ENCODE measurements at regions not wholly inside any gene's neighbourhood (a gene's known extent, or its start where the extent isn't known, plus 50 kb on each side); places are given as distances from the start of the nearest gene placed in this dataset.

DNA sequence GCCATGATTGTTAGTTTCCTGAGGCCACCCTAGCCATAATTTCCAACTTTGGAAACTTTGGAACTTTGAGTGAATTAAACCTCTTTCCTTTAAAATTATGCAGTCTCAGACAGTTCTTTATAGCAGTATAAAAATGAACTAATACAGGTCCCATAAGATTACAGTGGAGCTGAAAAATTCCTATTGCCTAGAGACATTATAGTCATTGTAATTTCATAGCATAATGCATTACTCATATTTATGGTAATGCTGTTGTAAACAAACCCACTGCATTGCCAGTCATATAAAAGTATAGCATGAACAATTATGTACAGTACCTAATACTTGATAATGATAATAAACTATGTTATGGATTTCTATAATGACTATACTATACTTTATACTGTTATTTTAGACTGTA, 88.0 kb upstream of the TMEM229A start:
- no peaks in the 10 kb centered on the region for H3K36me3 ChIP-seq (ENCODE audit: control insufficient read depth in 4 of 4, insufficient read depth in 4 of 4, low read length in 4 of 4)
- TF ChIP-seq, protein P1, sequence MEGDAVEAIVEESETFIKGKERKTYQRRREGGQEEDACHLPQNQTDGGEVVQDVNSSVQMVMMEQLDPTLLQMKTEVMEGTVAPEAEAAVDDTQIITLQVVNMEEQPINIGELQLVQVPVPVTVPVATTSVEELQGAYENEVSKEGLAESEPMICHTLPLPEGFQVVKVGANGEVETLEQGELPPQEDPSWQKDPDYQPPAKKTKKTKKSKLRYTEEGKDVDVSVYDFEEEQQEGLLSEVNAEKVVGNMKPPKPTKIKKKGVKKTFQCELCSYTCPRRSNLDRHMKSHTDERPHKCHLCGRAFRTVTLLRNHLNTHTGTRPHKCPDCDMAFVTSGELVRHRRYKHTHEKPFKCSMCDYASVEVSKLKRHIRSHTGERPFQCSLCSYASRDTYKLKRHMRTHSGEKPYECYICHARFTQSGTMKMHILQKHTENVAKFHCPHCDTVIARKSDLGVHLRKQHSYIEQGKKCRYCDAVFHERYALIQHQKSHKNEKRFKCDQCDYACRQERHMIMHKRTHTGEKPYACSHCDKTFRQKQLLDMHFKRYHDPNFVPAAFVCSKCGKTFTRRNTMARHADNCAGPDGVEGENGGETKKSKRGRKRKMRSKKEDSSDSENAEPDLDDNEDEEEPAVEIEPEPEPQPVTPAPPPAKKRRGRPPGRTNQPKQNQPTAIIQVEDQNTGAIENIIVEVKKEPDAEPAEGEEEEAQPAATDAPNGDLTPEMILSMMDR (IDR thresholded peaks at IDR 0.05; ENCODE audit: control extremely low read depth, extremely low read depth), result no peak
- peaks cover 0 to 3% (median 1%) of the 10 kb centered on the region in 4 donors for H3K9me3 ChIP-seq (ENCODE audit: control insufficient read depth in 4 of 4, insufficient read depth in 3 of 4, low read length in 3 of 4)
- no peaks in the 10 kb centered on the region for H3K27me3 ChIP-seq (ENCODE audit: control insufficient read depth in 3 of 3, insufficient read depth in 3 of 3, low read length in 2 of 3)
- H3K4me3 ChIP-seq, result no peak overlapping the region
- DNase-seq (no peak), ATAC-seq (ENCODE audit: insufficient read depth, low FRiP score) (no peak)
- H3K9ac ChIP-seq (ENCODE audit: insufficient read depth in 1 of 2, low read length in 2 of 2), result no peak overlapping the region
- H3K27ac ChIP-seq (ENCODE audit: low read depth in 1 of 2, low read length in 1 of 2), result no peak overlapping the region
- no peaks in the 10 kb centered on the region for H3K4me1 ChIP-seq (ENCODE audit: control insufficient read depth in 5 of 5, insufficient read depth in 5 of 5, low read length in 5 of 5)

GRCh38 chr7:124113045-124113444, 80.2 kb upstream of the TMEM229A start:
- Histone ChIP-seq H3K4me3 (no peak overlapping the region), H3K4me1 (ENCODE audit: control insufficient read depth in 5 of 5, insufficient read depth in 5 of 5, low read length in 5 of 5) (no peaks in the 10 kb centered on the region), H3K27me3 (ENCODE audit: control insufficient read depth in 3 of 3, insufficient read depth in 3 of 3, low read length in 2 of 3) (no peaks in the 10 kb centered on the region), H3K9me3 (ENCODE audit: control insufficient read depth in 4 of 4, insufficient read depth in 3 of 4, low read length in 3 of 4) (peaks cover 0 to 3% (median 0%) of the 10 kb centered on the region in 4 donors), H3K27ac (ENCODE audit: low read depth in 1 of 2, low read length in 1 of 2) (no peak overlapping the region), H3K9ac (ENCODE audit: insufficient read depth in 1 of 2, low read length in 2 of 2) (no peak overlapping the region), H3K36me3 (ENCODE audit: control insufficient read depth in 4 of 4, insufficient read depth in 4 of 4, low read length in 4 of 4) (no peaks in the 10 kb centered on the region)
- TF ChIP-seq, protein P1 (IDR thresholded peaks at IDR 0.05; ENCODE audit: control extremely low read depth, extremely low read depth), result no peak
- WGBS, 2 donors, result 3 to 10% methylated on average over 1 of the region's 1 CpG
- ATAC-seq (ENCODE audit: insufficient read depth, low FRiP score), result no peak
- DNase-seq, result no peak

DNA sequence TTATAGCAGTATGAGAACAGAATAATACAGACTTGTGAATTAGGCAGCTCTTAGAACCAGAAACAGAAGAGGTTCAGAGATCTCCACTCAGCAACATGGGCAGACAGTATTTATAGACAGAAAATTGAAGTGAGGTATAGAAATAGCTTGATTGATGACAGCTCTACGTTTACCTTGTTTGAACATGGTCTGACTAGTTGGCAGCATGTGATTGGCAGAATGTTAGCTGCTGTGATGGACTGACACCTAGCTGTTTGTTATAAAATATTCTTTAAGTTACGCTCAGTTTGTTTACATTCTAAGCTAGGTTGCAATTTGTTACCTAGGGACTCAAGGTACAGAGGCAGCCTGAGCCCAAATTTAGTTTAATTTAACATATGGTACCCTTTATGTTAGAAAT, 73.7 kb upstream of the TMEM229A start:
- DNase-seq (no peak), ATAC-seq (ENCODE audit: insufficient read depth, low FRiP score) (no peak)
- no peak overlapping the region for H3K4me3 ChIP-seq
- TF ChIP-seq, protein P1 (IDR thresholded peaks at IDR 0.05; ENCODE audit: control extremely low read depth, extremely low read depth), result no peak
- WGBS, 2 donors, result 56 to 63% methylated on average over 2 of the region's 2 CpGs
- no peaks in the 10 kb centered on the region for H3K36me3 ChIP-seq (ENCODE audit: control insufficient read depth in 4 of 4, insufficient read depth in 4 of 4, low read length in 4 of 4)
- H3K9ac ChIP-seq (ENCODE audit: insufficient read depth in 1 of 2, low read length in 2 of 2), result no peak overlapping the region
- no peaks in the 10 kb centered on the region for H3K27me3 ChIP-seq (ENCODE audit: control insufficient read depth in 3 of 3, insufficient read depth in 3 of 3, low read length in 2 of 3)
- no peaks in the 10 kb centered on the region for H3K4me1 ChIP-seq (ENCODE audit: control insufficient read depth in 5 of 5, insufficient read depth in 5 of 5, low read length in 5 of 5)
- no peak overlapping the region for H3K27ac ChIP-seq (ENCODE audit: low read depth in 1 of 2, low read length in 1 of 2)
- H3K9me3 ChIP-seq (ENCODE audit: control insufficient read depth in 4 of 4, insufficient read depth in 3 of 4, low read length in 3 of 4), result no peaks in the 10 kb centered on the region

DNA sequence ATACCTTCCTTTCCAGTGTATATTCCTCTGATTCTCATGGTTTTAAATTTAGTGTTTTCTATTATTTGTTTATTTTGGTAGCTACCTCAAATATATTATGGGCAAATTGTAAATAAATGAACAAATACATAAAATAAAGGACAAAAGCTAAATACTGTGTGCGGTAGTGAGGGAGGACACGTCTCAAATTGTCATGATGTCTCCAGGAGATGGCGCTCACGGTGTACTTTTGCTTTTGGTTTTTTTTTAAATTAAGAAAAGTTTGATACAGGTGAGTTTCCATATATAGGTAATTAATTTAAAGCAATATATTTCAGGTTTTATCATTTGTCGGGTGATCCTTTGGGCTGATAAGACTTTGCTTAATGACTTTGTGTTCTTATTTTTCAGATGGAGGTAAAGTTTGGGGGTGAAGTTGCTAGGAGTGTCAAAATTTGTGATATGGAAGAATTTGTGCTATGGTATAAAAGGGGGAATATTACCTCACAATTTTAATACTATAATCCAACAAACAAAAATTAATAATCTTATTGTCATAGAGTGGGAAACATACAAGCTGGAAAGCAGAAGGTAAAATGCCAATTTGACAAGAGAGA, 68.4 kb upstream of the TMEM229A start:
- WGBS, 2 donors, result 28 to 34% methylated on average over 5 of the region's 5 CpGs
- H3K27me3 ChIP-seq (ENCODE audit: control insufficient read depth in 3 of 3, insufficient read depth in 3 of 3, low read length in 2 of 3), result no peaks in the 10 kb centered on the region
- ATAC-seq (ENCODE audit: insufficient read depth, low FRiP score) (no peak), DNase-seq (peak in 2 of 3 donors; percentile 24 to 41)
- H3K36me3 ChIP-seq (ENCODE audit: control insufficient read depth in 4 of 4, insufficient read depth in 4 of 4, low read length in 4 of 4), result no peaks in the 10 kb centered on the region
- no peak overlapping the region for H3K27ac ChIP-seq (ENCODE audit: low read depth in 1 of 2, low read length in 1 of 2)
- no peaks in the 10 kb centered on the region for H3K4me1 ChIP-seq (ENCODE audit: control insufficient read depth in 5 of 5, insufficient read depth in 5 of 5, low read length in 5 of 5)
- H3K4me3 ChIP-seq, result no peak overlapping the region
- H3K9ac ChIP-seq (ENCODE audit: insufficient read depth in 1 of 2, low read length in 2 of 2), result no peak overlapping the region
- H3K9me3 ChIP-seq (ENCODE audit: control insufficient read depth in 4 of 4, insufficient read depth in 3 of 4, low read length in 3 of 4), result no peaks in the 10 kb centered on the region
- TF ChIP-seq, protein P1 (IDR thresholded peaks at IDR 0.05; ENCODE audit: control extremely low read depth, extremely low read depth), result no peak
